Tibial artery (tissue), 4 donors: ENCODE measurements at regions not wholly inside any gene's neighbourhood (a gene's known extent, or its start where the extent isn't known, plus 50 kb on each side); places are given as distances from the start of the nearest gene placed in this dataset.

Experiments
- DNase-seq, 2 donors: peaks; one replicate each; pipeline ENCODE4 v3.0.0-alpha.2; 2019
- H3K27ac ChIP-seq, 2 donors: fragments of 200-600 bp; sonication (generic) in 1 of 2; 1 replicate in 1 of 2; 2 replicates in 1 of 2; pipeline ENCODE4 v1.5.1; 2018 to 2019; ENCODE audit warnings: mild to moderate bottlenecking in 1 of 2
- H3K27me3 ChIP-seq, 2 donors: fragments of 200-600 bp; sonication (generic) in 1 of 2; one replicate each; pipeline versions ENCODE4 v1.5.1 to v1.6.0; 2016 to 2019
- H3K36me3 ChIP-seq, 3 donors: fragments of 200-600 bp; sonication (generic) in 2 of 3; one replicate each; pipeline ENCODE4 v1.5.1; 2016 to 2019; ENCODE audit warnings: mild to moderate bottlenecking in 2 of 3
- H3K4me1 ChIP-seq, 4 donors: fragments of 200-600 bp; sonication (generic) in 2 of 4; 1 replicate in 3 of 4; 2 replicates in 1 of 4; pipeline ENCODE4 v1.5.1; 2016 to 2019
- H3K4me3 ChIP-seq, 2 donors: fragments of 200-600 bp; sonication (generic) in 1 of 2; 1 replicate in 1 of 2; 2 replicates in 1 of 2; pipeline ENCODE4 v1.5.1; 2018 to 2019; ENCODE audit warnings: mild to moderate bottlenecking in 2 of 2
- H3K9me3 ChIP-seq, 3 donors: fragments of 200-600 bp; sonication (generic) in 1 of 3; one replicate each; pipeline ENCODE4 v1.5.1; 2016 to 2019
- intact Hi-C: fragments of 100-400 bp; cut with DNase I; formaldehyde crosslinking; loops from one replicate; pipeline ENCODE4 v1.15.0; 2023; ENCODE audit warnings: low total_unique reads
- TF ChIP-seq, protein P1 (sequence below), 2 experiments: fragments of 200-600 bp in 1 of 2; fragments of 450-650 bp in 1 of 2; IDR thresholded peaks; one replicate each; pipeline ENCODE4 v1.5.1; 2017 to 2019; ENCODE audit warnings: antibody characterized with exemption in 2 of 2, mild to moderate bottlenecking in 1 of 2, moderate library complexity in 1 of 2

DNA sequence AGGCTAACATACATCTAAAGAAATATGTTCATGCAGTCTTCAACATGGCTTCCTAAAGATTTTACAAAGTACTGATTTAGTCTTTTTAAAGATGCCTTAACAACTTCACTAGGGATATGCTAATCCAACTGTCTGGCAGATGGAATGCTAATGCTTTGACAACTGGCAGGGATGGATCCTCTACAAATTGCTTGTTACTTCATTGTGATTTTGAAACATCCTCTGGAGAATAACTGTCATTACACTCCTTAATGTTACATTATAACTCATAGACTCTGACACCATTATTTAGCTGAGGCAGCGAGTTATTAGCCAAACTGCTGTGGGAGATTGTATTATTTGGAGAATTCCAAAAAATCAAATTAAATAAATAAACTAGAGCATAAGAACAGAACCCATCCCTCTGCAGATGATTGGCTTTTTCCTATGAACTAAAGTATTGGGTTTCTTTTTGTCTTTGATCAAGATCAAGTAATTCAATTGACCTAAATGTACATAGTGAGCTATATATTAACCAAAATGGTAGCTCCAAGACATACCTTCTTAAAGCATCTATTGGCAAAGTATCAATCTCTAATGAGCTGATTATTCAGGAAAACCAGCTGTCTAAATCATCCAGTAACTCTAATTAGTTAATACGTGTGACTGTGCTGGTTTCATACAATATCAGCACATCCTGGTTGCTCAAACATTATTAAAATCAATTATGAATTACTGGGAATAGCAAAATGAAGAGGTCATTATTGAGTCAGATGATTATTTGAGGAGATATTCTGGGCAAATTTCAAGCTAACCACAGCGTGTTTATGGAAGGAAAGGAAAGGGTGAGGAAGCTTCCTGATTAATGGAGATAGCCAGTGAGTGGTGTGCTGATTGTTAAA, 321.3 kb upstream of the TFPI start:
- no peaks in the 10 kb centered on the region for H3K27me3 ChIP-seq
- no peaks in the 10 kb centered on the region for H3K4me1 ChIP-seq
- TF ChIP-seq, protein P1, sequence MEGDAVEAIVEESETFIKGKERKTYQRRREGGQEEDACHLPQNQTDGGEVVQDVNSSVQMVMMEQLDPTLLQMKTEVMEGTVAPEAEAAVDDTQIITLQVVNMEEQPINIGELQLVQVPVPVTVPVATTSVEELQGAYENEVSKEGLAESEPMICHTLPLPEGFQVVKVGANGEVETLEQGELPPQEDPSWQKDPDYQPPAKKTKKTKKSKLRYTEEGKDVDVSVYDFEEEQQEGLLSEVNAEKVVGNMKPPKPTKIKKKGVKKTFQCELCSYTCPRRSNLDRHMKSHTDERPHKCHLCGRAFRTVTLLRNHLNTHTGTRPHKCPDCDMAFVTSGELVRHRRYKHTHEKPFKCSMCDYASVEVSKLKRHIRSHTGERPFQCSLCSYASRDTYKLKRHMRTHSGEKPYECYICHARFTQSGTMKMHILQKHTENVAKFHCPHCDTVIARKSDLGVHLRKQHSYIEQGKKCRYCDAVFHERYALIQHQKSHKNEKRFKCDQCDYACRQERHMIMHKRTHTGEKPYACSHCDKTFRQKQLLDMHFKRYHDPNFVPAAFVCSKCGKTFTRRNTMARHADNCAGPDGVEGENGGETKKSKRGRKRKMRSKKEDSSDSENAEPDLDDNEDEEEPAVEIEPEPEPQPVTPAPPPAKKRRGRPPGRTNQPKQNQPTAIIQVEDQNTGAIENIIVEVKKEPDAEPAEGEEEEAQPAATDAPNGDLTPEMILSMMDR (IDR thresholded peaks at IDR 0.05) = no peak
- no peaks in the 10 kb centered on the region for H3K36me3 ChIP-seq
- intact Hi-C loops = no loop called here
- H3K27ac ChIP-seq = no peak overlapping the region
- H3K4me3 ChIP-seq = no peak overlapping the region
- DNase-seq = no peak
- H3K9me3 ChIP-seq = no peaks in the 10 kb centered on the region

- Histone ChIP-seq H3K27ac (no peak overlapping the region), H3K36me3 (no peaks in the 10 kb centered on the region), H3K4me3 (no peak overlapping the region), H3K4me1 (no peaks in the 10 kb centered on the region), H3K27me3 (no peaks in the 10 kb centered on the region), H3K9me3 (no peaks in the 10 kb centered on the region)
- intact Hi-C loops = no loop called here
- DNase-seq = no peak
- TF ChIP-seq, protein P1 (IDR thresholded peaks at IDR 0.05) = no peak
These were observed 322.3 kb upstream of the TFPI start for GRCh38 chr2:187876554-187876953.

DNA sequence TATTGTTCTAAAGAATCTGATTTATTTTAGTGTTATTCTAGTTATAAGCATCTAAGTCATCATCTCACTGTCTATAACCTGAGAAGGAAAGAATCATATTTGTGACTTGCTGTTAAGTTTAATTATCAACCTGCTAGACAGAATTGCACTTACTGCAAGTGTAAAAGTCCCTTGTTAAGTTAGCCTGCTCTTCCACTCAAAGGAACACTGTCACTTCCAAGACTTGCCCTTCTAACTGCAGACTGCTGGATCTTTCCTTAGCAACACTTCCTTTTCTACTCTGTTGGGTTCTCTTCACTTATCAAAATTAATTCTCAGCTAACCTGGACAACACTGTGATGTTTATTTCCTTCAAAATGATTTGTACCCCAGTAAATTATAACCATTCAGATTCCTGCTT, 323.2 kb upstream of the TFPI start:
- no peaks in the 10 kb centered on the region for H3K36me3 ChIP-seq
- H3K27ac ChIP-seq = no peak overlapping the region
- no peaks in the 10 kb centered on the region for H3K9me3 ChIP-seq
- H3K4me1 ChIP-seq = no peaks in the 10 kb centered on the region
- no peak for DNase-seq
- TF ChIP-seq, protein P1 (IDR thresholded peaks at IDR 0.05) = no peak
- no peak overlapping the region for H3K4me3 ChIP-seq
- intact Hi-C loops = no loop called here
- H3K27me3 ChIP-seq = no peaks in the 10 kb centered on the region

GRCh38 chr2:187878112-187878511, 323.9 kb upstream of the TFPI start:
- Histone ChIP-seq H3K27me3 (no peaks in the 10 kb centered on the region), H3K9me3 (no peaks in the 10 kb centered on the region), H3K27ac (no peak overlapping the region), H3K36me3 (no peaks in the 10 kb centered on the region), H3K4me1 (no peaks in the 10 kb centered on the region), H3K4me3 (no peak overlapping the region)
- intact Hi-C loops = no loop called here
- TF ChIP-seq, protein P1 (IDR thresholded peaks at IDR 0.05) = no peak
- no peak for DNase-seq

DNA sequence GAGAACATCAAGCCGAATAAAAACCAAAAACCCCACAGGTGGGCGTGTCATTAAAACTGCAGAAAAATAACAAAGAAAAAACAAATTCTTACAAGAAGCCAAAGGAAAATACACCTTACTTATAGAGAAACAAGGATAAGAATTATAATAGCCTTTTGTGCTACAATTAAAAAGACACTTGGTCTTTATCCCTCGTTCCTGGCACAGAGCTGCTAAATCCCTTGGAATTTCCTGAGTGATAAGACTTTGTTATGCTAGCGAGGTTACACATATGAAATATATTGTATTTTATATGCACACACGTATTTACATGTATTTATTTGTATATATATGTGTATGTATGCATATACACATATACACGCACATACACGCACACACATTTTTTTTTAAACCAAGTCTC, 325.3 kb upstream of the TFPI start:
- TF ChIP-seq, protein P1 (IDR thresholded peaks at IDR 0.05) = no peak
- no peak overlapping the region for H3K27ac ChIP-seq
- H3K9me3 ChIP-seq = no peaks in the 10 kb centered on the region
- no peak for DNase-seq
- no peaks in the 10 kb centered on the region for H3K27me3 ChIP-seq
- intact Hi-C loops = no loop called here
- no peak overlapping the region for H3K4me3 ChIP-seq
- H3K4me1 ChIP-seq = no peaks in the 10 kb centered on the region
- H3K36me3 ChIP-seq = no peaks in the 10 kb centered on the region
